Endothelial cell of umbilical vein (primary cell): ENCODE measurements at regions not wholly inside any gene's neighbourhood (a gene's known extent, or its start where the extent isn't known, plus 50 kb on each side); places are given as distances from the start of the nearest gene placed in this dataset.

Experiments
- BruUV-seq: library from RNA; stranded (reverse); fragments of 400-500 nt; replicated peaks from 2 replicates; lab custom pipeline; 2021; lab: Mats Ljungman, UMichigan
- CTCF ChIA-PET: fragments of 300-600, 350-600 bp; sonication (Branson Sonifier 250); formaldehyde crosslinking; loops from one replicate; lab custom pipeline; 2021; ENCODE audit warnings: antibody characterized with exemption, inconsistent platforms; lab: Charles Lee
- POLR2A ChIA-PET: fragments of 300-600, 350-600 bp; sonication (Branson Sonifier 250); formaldehyde crosslinking; loops from one replicate; lab custom pipeline; 2021; ENCODE audit warnings: antibody characterized with exemption, inconsistent platforms; lab: Charles Lee
- DNase-seq: peaks from one replicate; pipeline ENCODE4 v3.0.0-alpha.2; 2011; ENCODE audit warnings: low read depth, low spot score
- FAIRE-seq: peaks from 2 replicates; lab custom pipeline; 2011; peaks lifted over from hg19 to GRCh38; lab: Jason Lieb, UNC
- H2AFZ ChIP-seq: 2 replicates; pipeline ENCODE4 v1.6.0; 2012; ENCODE audit warnings: low read depth, low read length, control low read depth, inconsistent platforms
- H3K27ac ChIP-seq: 2 replicates; pipeline ENCODE4 v1.5.1; 2011; ENCODE audit warnings: low read depth, mild to moderate bottlenecking, control low read depth, low read length, moderate library complexity; ENCODE audit not compliant: insufficient read depth
- H3K27me3 ChIP-seq, 2 experiments: 2 replicates each; pipeline versions ENCODE4 v1.6.0 to v1.6.1; 2011; ENCODE audit warnings: low read length in 2 of 2, mixed read lengths in 1 of 2; ENCODE audit not compliant: control insufficient read depth in 2 of 2, insufficient read depth in 2 of 2
- H3K36me3 ChIP-seq, 2 experiments: 2 replicates in 1 of 2; 3 replicates in 1 of 2; pipeline ENCODE4 v1.5.1; 2011; ENCODE audit warnings: low read length in 2 of 2, mild to moderate bottlenecking in 1 of 2, moderate library complexity in 1 of 2; ENCODE audit not compliant: control insufficient read depth in 2 of 2, insufficient read depth in 2 of 2; ENCODE audit errors: extremely low read depth in 1 of 2
- H3K4me1 ChIP-seq: 3 replicates; pipeline ENCODE4 v1.5.1; 2011; ENCODE audit warnings: mild to moderate bottlenecking, low read length; ENCODE audit not compliant: control insufficient read depth, insufficient read depth; ENCODE audit errors: extremely low read depth
- H3K4me2 ChIP-seq: 2 replicates; pipeline ENCODE4 v1.6.1; 2011; ENCODE audit warnings: low read length, control low read depth, mixed read lengths; ENCODE audit not compliant: insufficient read depth
- H3K4me3 ChIP-seq, 3 experiments: fragments of 200-600 bp in 1 of 3; sonication (generic), shearing (Covaris generic) in 1 of 3; replicated peaks in 1 of 3; 2 replicates each; pipeline ENCODE4 v1.5.1; 2011 to 2016; ENCODE audit warnings: control low read depth in 3 of 3, low read length in 3 of 3, mild to moderate bottlenecking in 2 of 3, inconsistent platforms in 1 of 3, low read depth in 1 of 3, moderate library complexity in 1 of 3; ENCODE audit not compliant: insufficient read depth in 1 of 3
- H3K79me2 ChIP-seq: 2 replicates; pipeline ENCODE4 v1.6.0; 2012; ENCODE audit warnings: low read length, inconsistent platforms; ENCODE audit not compliant: control insufficient read depth, insufficient read depth
- H3K9ac ChIP-seq: replicated peaks from 2 replicates; pipeline ENCODE3; 2011; ENCODE audit warnings: low read length, control low read depth; ENCODE audit not compliant: insufficient read depth; ENCODE audit errors: extremely low read depth
- H3K9me1 ChIP-seq: replicated peaks from 3 replicates; pipeline ENCODE4 v1.6.0; 2011; ENCODE audit warnings: mild to moderate bottlenecking, low read length; ENCODE audit not compliant: control insufficient read depth, insufficient read depth; ENCODE audit errors: extremely low read depth
- H3K9me3 ChIP-seq: replicated peaks from 2 replicates; pipeline ENCODE4 v1.5.1; 2012; ENCODE audit warnings: low read length, inconsistent platforms; ENCODE audit not compliant: control insufficient read depth, insufficient read depth
- H4K20me1 ChIP-seq: replicated peaks from 2 replicates; pipeline ENCODE3; 2011; ENCODE audit warnings: mild to moderate bottlenecking, low read length; ENCODE audit not compliant: control insufficient read depth, insufficient read depth; ENCODE audit errors: extremely low read depth
- CTCF ChIP-seq, 2 donors: IDR thresholded peaks; 1 replicate in 1 of 2; 2 replicates in 1 of 2; pipeline ENCODE4 v1.5.1; 2011; ENCODE audit warnings: low read length in 2 of 2, mild to moderate bottlenecking in 2 of 2, moderate library complexity in 2 of 2, control low read depth in 1 of 2, inconsistent platforms in 1 of 2, low read depth in 1 of 2; ENCODE audit not compliant: insufficient read depth in 1 of 2; ENCODE audit errors: extremely low read depth in 1 of 2
- EZH2 ChIP-seq: IDR thresholded peaks from 2 replicates; pipeline ENCODE4 v1.6.1; 2012; ENCODE audit warnings: borderline replicate concordance, low read depth, mild to moderate bottlenecking, moderate library complexity, low read length, inconsistent platforms; ENCODE audit not compliant: severe bottlenecking
- FOS ChIP-seq: IDR thresholded peaks from 2 replicates; pipeline ENCODE4 v1.6.1; 2011; ENCODE audit warnings: mild to moderate bottlenecking, low read length, moderate library complexity, borderline replicate concordance; ENCODE audit not compliant: insufficient read depth
- GATA2 ChIP-seq: IDR thresholded peaks from 2 replicates; pipeline ENCODE4 v1.7.0; 2011; ENCODE audit warnings: low read depth, mild to moderate bottlenecking, moderate library complexity, mixed read lengths, low read length; ENCODE audit not compliant: insufficient read length, insufficient read depth
- JUN ChIP-seq: IDR thresholded peaks from 2 replicates; pipeline ENCODE4 v1.6.1; 2011; ENCODE audit warnings: borderline replicate concordance, low read depth; ENCODE audit not compliant: insufficient read length, insufficient read depth
- MAX ChIP-seq: IDR thresholded peaks from 2 replicates; pipeline ENCODE4 v1.6.1; 2011; ENCODE audit not compliant: insufficient read depth, insufficient read length
- MYC ChIP-seq: IDR thresholded peaks from one replicate; pipeline ENCODE4 v1.6.1; 2011; ENCODE audit warnings: mild to moderate bottlenecking, low read depth, low read length
- POLR2A ChIP-seq: IDR thresholded peaks from 2 replicates; pipeline ENCODE4 v1.6.1; 2012; ENCODE audit warnings: low read depth, mild to moderate bottlenecking, control low read depth, low read length
- POLR2AphosphoS5 ChIP-seq: IDR thresholded peaks from 2 replicates; pipeline ENCODE4 v1.6.1; 2012; ENCODE audit warnings: low read depth, mild to moderate bottlenecking, control low read depth, low read length, moderate library complexity; ENCODE audit not compliant: insufficient read depth
- dilution Hi-C: fragments of 300-500 bp; cut with MboI; formaldehyde crosslinking; loops from one replicate; pipeline ENCODE4 v1.15.0; 2019; ENCODE audit warnings: low sequenced_read_pairs; ENCODE audit not compliant: extremely low pct_ligation_motif_present
- intact Hi-C: fragments of 100-400 bp; cut with micrococcal nuclease; formaldehyde crosslinking; loops from one replicate; pipeline ENCODE4 v1.10.0; 2022

- Histone ChIP-seq H3K36me3 (no peaks in the 10 kb centered on the region), H2AFZ (no peak overlapping the region), H3K79me2 (no peaks in the 10 kb centered on the region), H3K27ac (no peak overlapping the region), H3K4me3 (no peak overlapping the region), H3K27me3 (peaks cover 0 to 3% of the 10 kb centered on the region in 2 experiments), H3K9me1 (no peaks in the 10 kb centered on the region), H3K4me2 (no peak overlapping the region), H3K9me3 (no peaks in the 10 kb centered on the region), H3K9ac (no peak overlapping the region), H3K4me1 (no peaks in the 10 kb centered on the region), H4K20me1 (no peaks in the 10 kb centered on the region)
- DNase-seq (no peak), FAIRE-seq (no peak)
- CTCF ChIA-PET, result interaction anchor here (1.3 to 2.8 kb wide), 4 partner anchors 13 to 137 kb away, joined by 3 to 10 read pairs (median 5); no protein-coding TSS in a partner anchor
- POLR2A ChIA-PET, result no interaction called here
- dilution Hi-C loops (loop anchor here (25.0 kb wide), 1 partner anchor 123 kb away; no protein-coding TSS in a partner anchor), intact Hi-C loops (no loop called here)
- BruUV-seq, result no TSS peak
- TF ChIP-seq MYC (no peak), CTCF (IDR thresholded peaks at IDR 0.05; ENCODE audit: extremely low read depth in 1 of 2, insufficient read depth in 1 of 2, low read depth in 1 of 2, low read length in 2 of 2) (no peak), EZH2 (no peak), JUN (no peak), POLR2A (no peak), MAX (no peak), GATA2 (no peak), POLR2AphosphoS5 (no peak), FOS (no peak)
These were observed 51.7 kb upstream of the RCN1 start for GRCh38 chr11:32039149-32039548.
